ENCODE measurements at regions not wholly inside any gene's neighbourhood (a gene's known extent, or its start where the extent isn't known, plus 50 kb on each side); places are given as distances from the start of the nearest gene placed in this dataset.

DNA sequence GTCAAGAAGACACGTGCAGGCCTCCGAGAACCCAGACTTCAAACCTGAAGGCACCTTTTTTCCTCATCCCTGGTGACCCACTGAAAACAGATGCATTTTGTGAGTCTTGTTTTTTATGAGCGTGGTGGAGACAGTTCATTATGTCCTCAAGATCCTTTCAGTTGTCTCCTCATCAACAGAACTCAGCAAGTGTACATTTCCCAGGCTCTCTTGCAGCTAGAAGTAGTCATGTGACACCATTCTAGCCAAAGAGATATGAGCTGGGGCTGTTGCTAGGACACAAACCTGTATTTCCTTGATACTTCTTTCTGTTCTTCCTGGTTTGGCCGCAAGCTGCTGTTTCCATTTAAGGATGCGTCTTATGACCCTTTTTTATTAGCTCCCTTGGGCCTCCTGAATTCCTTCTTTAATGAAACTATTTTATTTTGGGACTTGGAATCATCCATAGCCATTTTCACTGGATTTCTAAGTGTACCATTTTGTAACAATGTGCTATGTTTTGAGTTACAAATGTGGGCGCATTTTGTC, 135.7 kb upstream of the FOXF1 start:
- Histone ChIP-seq H3K27ac (ENCODE audit: insufficient read depth, low read depth, low read length) (no peak overlapping the region), H3K36me3 (ENCODE audit: control insufficient read depth in 2 of 2, extremely low read depth in 1 of 2, insufficient read depth in 2 of 2, low read length in 2 of 2) (no peaks in the 10 kb centered on the region), H3K27me3 (ENCODE audit: control insufficient read depth in 2 of 2, insufficient read depth in 2 of 2, low read length in 2 of 2) (no peaks in the 10 kb centered on the region), H3K4me3 (replicated peaks in 1 of 3; ENCODE audit: insufficient read depth in 1 of 3, low read depth in 1 of 3, low read length in 3 of 3) (no peak overlapping the region), H2AFZ (ENCODE audit: low read depth, low read length) (no peak overlapping the region), H3K4me2 (ENCODE audit: insufficient read depth, low read length) (no peak overlapping the region), H3K9me3 (replicated peaks; ENCODE audit: control insufficient read depth, insufficient read depth, low read length) (no peaks in the 10 kb centered on the region), H3K4me1 (ENCODE audit: control insufficient read depth, extremely low read depth, insufficient read depth, low read length) (no peaks in the 10 kb centered on the region), H3K79me2 (ENCODE audit: control insufficient read depth, insufficient read depth, low read length) (no peaks in the 10 kb centered on the region), H3K9ac (replicated peaks; ENCODE audit: extremely low read depth, insufficient read depth, low read length) (no peak overlapping the region), H4K20me1 (replicated peaks; ENCODE audit: control insufficient read depth, extremely low read depth, insufficient read depth, low read length) (no peaks in the 10 kb centered on the region), H3K9me1 (replicated peaks; ENCODE audit: control insufficient read depth, extremely low read depth, insufficient read depth, low read length) (no peaks in the 10 kb centered on the region)
- dilution Hi-C loops (cut with MboI; ENCODE audit: extremely low pct_ligation_motif_present, low sequenced_read_pairs) (no loop called here), intact Hi-C loops (cut with micrococcal nuclease) (no loop called here)
- BruUV-seq (replicated peaks) = no TSS peak
- no peak for FAIRE-seq
- DNase-seq (ENCODE audit: low read depth, low spot score) = no peak
- TF ChIP-seq FOS (IDR thresholded peaks at IDR 0.05; ENCODE audit: borderline replicate concordance, insufficient read depth, low read length) (no peak), MYC (IDR thresholded peaks at IDR 0.05; ENCODE audit: low read depth, low read length) (no peak), POLR2A (IDR thresholded peaks at IDR 0.05; ENCODE audit: low read depth, low read length) (no peak), GATA2 (IDR thresholded peaks at IDR 0.05; ENCODE audit: insufficient read depth, insufficient read length, low read depth, low read length) (no peak), JUN (IDR thresholded peaks at IDR 0.05; ENCODE audit: borderline replicate concordance, insufficient read depth, insufficient read length, low read depth) (no peak), POLR2AphosphoS5 (IDR thresholded peaks at IDR 0.05; ENCODE audit: insufficient read depth, low read depth, low read length) (no peak), EZH2 (IDR thresholded peaks at IDR 0.05; ENCODE audit: borderline replicate concordance, low read depth, low read length, severe bottlenecking) (no peak)
- TF ChIP-seq, protein P1, sequence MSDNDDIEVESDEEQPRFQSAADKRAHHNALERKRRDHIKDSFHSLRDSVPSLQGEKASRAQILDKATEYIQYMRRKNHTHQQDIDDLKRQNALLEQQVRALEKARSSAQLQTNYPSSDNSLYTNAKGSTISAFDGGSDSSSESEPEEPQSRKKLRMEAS (IDR thresholded peaks at IDR 0.05; ENCODE audit: insufficient read depth, insufficient read length) = no peak
- TF ChIP-seq, protein P2, sequence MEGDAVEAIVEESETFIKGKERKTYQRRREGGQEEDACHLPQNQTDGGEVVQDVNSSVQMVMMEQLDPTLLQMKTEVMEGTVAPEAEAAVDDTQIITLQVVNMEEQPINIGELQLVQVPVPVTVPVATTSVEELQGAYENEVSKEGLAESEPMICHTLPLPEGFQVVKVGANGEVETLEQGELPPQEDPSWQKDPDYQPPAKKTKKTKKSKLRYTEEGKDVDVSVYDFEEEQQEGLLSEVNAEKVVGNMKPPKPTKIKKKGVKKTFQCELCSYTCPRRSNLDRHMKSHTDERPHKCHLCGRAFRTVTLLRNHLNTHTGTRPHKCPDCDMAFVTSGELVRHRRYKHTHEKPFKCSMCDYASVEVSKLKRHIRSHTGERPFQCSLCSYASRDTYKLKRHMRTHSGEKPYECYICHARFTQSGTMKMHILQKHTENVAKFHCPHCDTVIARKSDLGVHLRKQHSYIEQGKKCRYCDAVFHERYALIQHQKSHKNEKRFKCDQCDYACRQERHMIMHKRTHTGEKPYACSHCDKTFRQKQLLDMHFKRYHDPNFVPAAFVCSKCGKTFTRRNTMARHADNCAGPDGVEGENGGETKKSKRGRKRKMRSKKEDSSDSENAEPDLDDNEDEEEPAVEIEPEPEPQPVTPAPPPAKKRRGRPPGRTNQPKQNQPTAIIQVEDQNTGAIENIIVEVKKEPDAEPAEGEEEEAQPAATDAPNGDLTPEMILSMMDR (IDR thresholded peaks at IDR 0.05; ENCODE audit: extremely low read depth in 1 of 2, insufficient read depth in 1 of 2, low read depth in 1 of 2, low read length in 2 of 2) = no peak
- ChIA-PET POLR2A (no interaction called here), CTCF (interaction anchor here (1.2 to 1.6 kb wide), 3 partner anchors 10 to 143 kb away, joined by 3 read pairs; partner anchors contain the start of gene FOXF1)

Measured in endothelial cell of umbilical vein (primary cell).